GM13977 (cell line): ENCODE measurements at regions not wholly inside any gene's neighbourhood (a gene's known extent, or its start where the extent isn't known, plus 50 kb on each side); places are given as distances from the start of the nearest gene placed in this dataset.

Experiments used
- DNase-seq: peaks from one replicate; pipeline ENCODE4 v3.0.0; 2012; ENCODE audit warnings: low spot score
- in situ Hi-C: fragments of 300-500 bp; cut with MboI; formaldehyde crosslinking; loops from one replicate; pipeline ENCODE4 v1.12.0; 2022; ENCODE audit warnings: low sequenced_read_pairs, low pct_unique_long_range_greater_than_20kb, mixed read lengths, inconsistent platforms; ENCODE audit not compliant: unreplicated experiment
- TF ChIP-seq, protein P1 (sequence below): IDR thresholded peaks from 2 replicates; pipeline ENCODE4 v1.5.1; 2012; ENCODE audit warnings: mild to moderate bottlenecking, control low read depth; ENCODE audit not compliant: insufficient read depth; ENCODE audit errors: extremely low read depth, missing control alignments

DNA sequence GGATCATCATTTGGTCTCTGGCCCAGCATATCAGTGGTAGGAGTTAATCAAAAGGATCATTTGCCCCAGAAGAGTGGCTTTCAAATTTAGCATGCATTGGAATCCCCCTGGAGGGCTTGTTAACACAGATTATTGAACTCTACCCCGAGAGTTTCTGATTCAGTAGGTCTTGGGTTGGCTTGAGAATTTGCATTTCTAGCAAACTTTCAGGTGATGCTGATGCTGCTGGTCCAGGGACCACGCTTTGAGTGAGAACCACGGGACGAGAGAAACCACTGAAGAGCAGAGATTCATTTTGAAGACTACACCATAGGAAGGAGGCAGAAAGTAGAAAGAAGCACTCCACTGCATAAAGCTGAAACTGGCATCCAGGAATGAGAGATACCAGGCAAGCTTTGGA is 81.3 kb upstream of the DUSP10 start:
- DNase-seq, result no peak
- TF ChIP-seq, protein P1, sequence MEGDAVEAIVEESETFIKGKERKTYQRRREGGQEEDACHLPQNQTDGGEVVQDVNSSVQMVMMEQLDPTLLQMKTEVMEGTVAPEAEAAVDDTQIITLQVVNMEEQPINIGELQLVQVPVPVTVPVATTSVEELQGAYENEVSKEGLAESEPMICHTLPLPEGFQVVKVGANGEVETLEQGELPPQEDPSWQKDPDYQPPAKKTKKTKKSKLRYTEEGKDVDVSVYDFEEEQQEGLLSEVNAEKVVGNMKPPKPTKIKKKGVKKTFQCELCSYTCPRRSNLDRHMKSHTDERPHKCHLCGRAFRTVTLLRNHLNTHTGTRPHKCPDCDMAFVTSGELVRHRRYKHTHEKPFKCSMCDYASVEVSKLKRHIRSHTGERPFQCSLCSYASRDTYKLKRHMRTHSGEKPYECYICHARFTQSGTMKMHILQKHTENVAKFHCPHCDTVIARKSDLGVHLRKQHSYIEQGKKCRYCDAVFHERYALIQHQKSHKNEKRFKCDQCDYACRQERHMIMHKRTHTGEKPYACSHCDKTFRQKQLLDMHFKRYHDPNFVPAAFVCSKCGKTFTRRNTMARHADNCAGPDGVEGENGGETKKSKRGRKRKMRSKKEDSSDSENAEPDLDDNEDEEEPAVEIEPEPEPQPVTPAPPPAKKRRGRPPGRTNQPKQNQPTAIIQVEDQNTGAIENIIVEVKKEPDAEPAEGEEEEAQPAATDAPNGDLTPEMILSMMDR, result no peak
- in situ Hi-C loops, result no loop called here

DNA sequence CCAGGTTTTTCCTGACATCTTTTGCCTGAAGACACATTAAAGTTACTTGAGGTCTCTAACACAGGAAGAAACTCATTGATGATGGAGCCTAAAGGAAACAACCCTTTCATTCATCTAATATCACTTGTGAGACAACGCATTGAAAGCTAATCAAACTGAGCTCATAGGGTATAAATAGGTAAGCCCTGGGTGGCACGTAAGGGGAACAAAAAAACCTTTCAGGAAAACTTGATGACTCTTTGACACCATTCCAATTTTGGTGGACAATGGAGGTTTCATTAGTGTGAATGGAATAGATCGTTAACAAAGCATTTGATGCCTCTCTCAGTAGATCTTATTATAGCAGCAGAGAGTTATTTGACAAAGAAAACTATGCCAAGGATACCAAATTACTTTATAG is 80.7 kb upstream of the DUSP10 start:
- in situ Hi-C loops, result no loop called here
- TF ChIP-seq, protein P1, result no peak
- no peak for DNase-seq

DNA sequence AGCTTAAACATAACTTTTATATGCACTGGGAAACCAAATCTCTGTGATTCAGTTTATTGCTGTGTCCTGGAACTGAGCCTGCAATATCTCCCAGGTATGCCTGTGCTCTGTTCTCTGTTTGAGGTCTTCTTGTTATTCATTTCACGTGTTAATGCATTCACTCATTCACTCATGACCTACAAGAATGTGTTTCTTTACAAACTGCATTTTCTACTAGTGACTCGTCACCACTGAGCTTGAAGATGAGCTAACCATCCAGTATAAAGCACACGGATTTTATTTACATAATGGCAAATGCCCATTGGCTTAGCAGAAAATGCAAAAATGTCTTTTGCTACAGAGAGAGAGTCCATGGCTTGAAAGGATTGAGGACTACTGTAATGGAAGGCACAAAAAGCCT is 75.0 kb upstream of the DUSP10 start:
- in situ Hi-C loops, result no loop called here
- no peak for DNase-seq
- TF ChIP-seq, protein P1, result no peak

DNA sequence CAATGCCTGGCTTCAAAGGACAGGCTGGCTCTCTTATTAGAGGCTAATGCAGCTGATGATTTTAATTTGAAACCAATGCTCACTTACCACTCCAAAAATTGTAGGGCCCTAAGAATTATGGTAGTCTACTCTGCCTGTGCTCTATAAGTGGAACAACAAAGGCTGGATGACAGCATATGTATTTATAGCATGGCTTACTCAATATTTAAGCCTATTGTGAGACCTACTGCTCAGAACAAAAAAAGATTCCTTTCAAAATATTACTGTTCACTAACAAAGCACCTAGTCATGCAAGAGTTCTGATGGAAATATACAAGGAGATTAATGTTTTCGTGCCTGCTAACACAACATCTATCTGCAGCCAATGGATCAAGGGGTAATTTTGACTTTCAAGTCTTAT is 73.8 kb upstream of the DUSP10 start:
- TF ChIP-seq, protein P1, result no peak
- DNase-seq, result no peak
- in situ Hi-C loops, result no loop called here

DNA sequence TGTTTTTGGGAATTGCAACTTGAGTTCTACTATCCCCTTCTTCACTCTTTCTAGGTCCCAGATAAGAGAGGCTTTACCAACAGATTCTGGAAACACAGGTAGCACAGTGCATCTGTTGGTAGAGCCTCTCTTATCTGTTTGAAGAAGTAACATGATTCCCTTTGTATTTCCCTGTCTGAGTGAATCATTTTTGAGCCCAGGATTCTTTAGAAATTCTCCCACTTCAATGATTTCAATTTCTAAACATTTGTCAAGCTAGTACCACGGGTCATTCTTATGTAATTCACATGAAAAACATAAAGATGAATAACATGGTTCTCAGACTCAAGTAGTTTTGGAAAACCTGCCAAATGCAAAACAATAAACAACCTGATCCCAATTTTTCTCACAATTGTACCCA is 72.0 kb upstream of the DUSP10 start:
- DNase-seq, result no peak
- TF ChIP-seq, protein P1, result no peak
- in situ Hi-C loops, result no loop called here

DNA sequence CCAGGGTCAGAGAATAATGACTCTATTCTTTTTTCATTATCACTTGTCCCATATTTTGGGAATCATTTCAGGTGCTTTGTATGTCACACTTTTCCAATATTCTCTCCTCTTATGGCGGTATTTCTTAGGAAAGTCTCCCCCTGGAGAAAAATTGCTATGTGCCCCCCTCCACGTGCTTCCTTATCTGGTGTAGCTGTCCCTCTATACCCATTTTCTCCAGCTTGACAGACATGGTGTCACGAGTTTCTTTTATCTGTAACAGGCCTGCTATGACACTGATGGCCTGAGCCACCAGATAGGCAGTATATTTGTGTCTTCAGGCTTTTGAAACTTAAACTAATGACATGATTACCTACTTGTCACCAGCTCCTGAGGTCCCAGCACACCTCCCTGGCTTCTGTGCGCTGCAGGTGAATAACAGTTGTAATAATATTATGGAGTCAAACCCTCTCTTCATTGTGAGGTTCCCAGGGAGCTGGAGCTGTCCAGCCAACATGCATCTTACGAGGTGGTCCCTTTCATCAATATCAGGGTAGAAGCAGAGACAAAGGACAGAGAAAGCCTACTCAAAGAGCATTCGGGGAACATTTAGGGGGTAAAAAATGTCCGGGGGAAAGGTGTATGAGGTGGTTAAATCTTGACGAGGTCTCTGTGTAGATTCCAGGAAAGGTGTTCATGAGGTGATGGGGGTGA is 71.2 kb upstream of the DUSP10 start:
- TF ChIP-seq, protein P1, result no peak
- no peak for DNase-seq
- in situ Hi-C loops, result no loop called here
